ENCODE measurements at regions not wholly inside any gene's neighbourhood (a gene's known extent, or its start where the extent isn't known, plus 50 kb on each side); places are given as distances from the start of the nearest gene placed in this dataset.
"Not testable (repeated sequence)": the region's sequence is repeated elsewhere in the genome, so short reads cannot be mapped to it uniquely, and the experiment has no call there.

GRCh38 chr6:94184666-94185464 lies 765.5 kb upstream of the EPHA7 start:
- no peaks in the 10 kb centered on the region for H3K36me3 ChIP-seq (ENCODE audit: control insufficient read depth, insufficient read depth, low read length)
- peaks cover 2% of the 10 kb centered on the region for H3K9me3 ChIP-seq (ENCODE audit: control insufficient read depth, insufficient read depth, low read length)
- H3K4me3 ChIP-seq (ENCODE audit: low read depth, low read length): no peak overlapping the region
- no peak overlapping the region for H3K27ac ChIP-seq (ENCODE audit: low read depth, low read length)
- no peaks in the 10 kb centered on the region for H3K27me3 ChIP-seq (ENCODE audit: control insufficient read depth, insufficient read depth, low read length)
- H3K4me1 ChIP-seq (ENCODE audit: control insufficient read depth, insufficient read depth, low read length): no peaks in the 10 kb centered on the region
- 100% methylated on average over 2 of the region's 2 CpGs for WGBS (ENCODE audit: insufficient coverage)
- no peak for DNase-seq (ENCODE audit: low read depth in 4 of 6, low spot score in 6 of 6)

- no peak overlapping the region for H3K27ac ChIP-seq (ENCODE audit: low read depth, low read length)
- no peaks in the 10 kb centered on the region for H3K27me3 ChIP-seq (ENCODE audit: control insufficient read depth, insufficient read depth, low read length)
- H3K36me3 ChIP-seq (ENCODE audit: control insufficient read depth, insufficient read depth, low read length): no peaks in the 10 kb centered on the region
- H3K4me3 ChIP-seq (ENCODE audit: low read depth, low read length): no peak overlapping the region
- 20% methylated on average over 1 of the region's 2 CpGs for WGBS (ENCODE audit: insufficient coverage)
- DNase-seq (ENCODE audit: low read depth in 4 of 6, low spot score in 6 of 6): no peak
- no peaks in the 10 kb centered on the region for H3K9me3 ChIP-seq (ENCODE audit: control insufficient read depth, insufficient read depth, low read length)
- H3K4me1 ChIP-seq (ENCODE audit: control insufficient read depth, insufficient read depth, low read length): no peaks in the 10 kb centered on the region
Observed at GRCh38 chr6:94177429-94177828, 758.1 kb upstream of the EPHA7 start.

GRCh38 chr6:94175465-94175864 lies 756.1 kb upstream of the EPHA7 start:
- peak in 1 of 6 donors; percentile 31 for DNase-seq (ENCODE audit: low read depth in 4 of 6, low spot score in 6 of 6)
- WGBS (ENCODE audit: insufficient coverage): no CpG with 5 or more reads among the region's 2 CpGs
- Histone ChIP-seq H3K27ac (ENCODE audit: low read depth, low read length) (no peak overlapping the region), H3K4me1 (ENCODE audit: control insufficient read depth, insufficient read depth, low read length) (no peaks in the 10 kb centered on the region), H3K36me3 (ENCODE audit: control insufficient read depth, insufficient read depth, low read length) (no peaks in the 10 kb centered on the region), H3K9me3 (ENCODE audit: control insufficient read depth, insufficient read depth, low read length) (no peaks in the 10 kb centered on the region), H3K4me3 (ENCODE audit: low read depth, low read length) (no peak overlapping the region), H3K27me3 (ENCODE audit: control insufficient read depth, insufficient read depth, low read length) (no peaks in the 10 kb centered on the region)

DNA sequence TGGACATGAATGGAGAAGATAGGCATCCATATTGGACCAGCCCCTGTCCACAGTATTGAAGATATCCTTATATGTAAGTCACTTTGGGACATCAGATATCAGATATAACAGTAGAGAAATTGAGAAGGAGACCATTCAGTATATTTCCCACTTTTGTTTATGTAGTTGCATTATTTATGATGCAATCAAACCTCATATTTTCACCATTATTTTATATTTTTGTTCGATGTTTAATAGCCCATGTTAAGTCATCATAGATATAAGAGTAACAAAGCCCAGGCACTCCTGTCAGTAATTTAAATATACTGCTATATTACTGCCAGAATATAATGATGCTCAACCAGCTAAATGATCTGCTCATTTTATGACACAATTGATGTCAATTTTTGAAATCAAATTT lies 744.5 kb upstream of the EPHA7 start:
- no peak for DNase-seq (ENCODE audit: low read depth in 4 of 6, low spot score in 6 of 6)
- Histone ChIP-seq H3K27ac (ENCODE audit: low read depth, low read length) (no peak overlapping the region), H3K36me3 (ENCODE audit: control insufficient read depth, insufficient read depth, low read length) (no peaks in the 10 kb centered on the region), H3K9me3 (ENCODE audit: control insufficient read depth, insufficient read depth, low read length) (peaks cover 1% of the 10 kb centered on the region), H3K4me3 (ENCODE audit: low read depth, low read length) (no peak overlapping the region), H3K27me3 (ENCODE audit: control insufficient read depth, insufficient read depth, low read length) (no peaks in the 10 kb centered on the region), H3K4me1 (ENCODE audit: control insufficient read depth, insufficient read depth, low read length) (no peaks in the 10 kb centered on the region)
- WGBS (ENCODE audit: insufficient coverage): no CpG with 5 or more reads among the region's 1 CpG

- no peaks in the 10 kb centered on the region for H3K27me3 ChIP-seq (ENCODE audit: control insufficient read depth, insufficient read depth, low read length)
- no peak overlapping the region for H3K4me3 ChIP-seq (ENCODE audit: low read depth, low read length)
- no CpG with 5 or more reads among the region's 2 CpGs for WGBS (ENCODE audit: insufficient coverage)
- no peaks in the 10 kb centered on the region for H3K4me1 ChIP-seq (ENCODE audit: control insufficient read depth, insufficient read depth, low read length)
- no peaks in the 10 kb centered on the region for H3K36me3 ChIP-seq (ENCODE audit: control insufficient read depth, insufficient read depth, low read length)
- H3K27ac ChIP-seq (ENCODE audit: low read depth, low read length): no peak overlapping the region
- no peaks in the 10 kb centered on the region for H3K9me3 ChIP-seq (ENCODE audit: control insufficient read depth, insufficient read depth, low read length)
- peak in 1 of 6 donors; percentile 90 for DNase-seq (ENCODE audit: low read depth in 4 of 6, low spot score in 6 of 6)
Observed at GRCh38 chr6:94150886-94151285, 731.5 kb upstream of the EPHA7 start.

DNA sequence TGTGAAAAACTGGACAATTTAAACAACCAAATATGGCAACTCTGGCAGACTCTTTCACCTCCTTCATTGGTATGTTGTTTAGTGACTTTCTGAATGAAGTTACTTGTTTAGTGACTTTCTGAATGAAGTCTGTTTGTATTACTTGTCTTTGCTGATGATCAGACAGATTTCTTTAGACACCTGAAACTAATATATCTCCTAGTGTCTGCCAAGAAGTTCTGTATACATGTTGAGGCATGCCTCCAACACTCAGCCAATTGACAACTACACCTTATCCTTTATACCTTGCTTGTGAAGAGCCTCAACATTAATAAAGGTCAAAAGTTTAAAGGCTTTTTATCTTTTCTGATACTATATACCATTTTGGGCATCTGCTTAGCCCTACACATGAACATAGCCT lies 725.4 kb upstream of the EPHA7 start:
- no peaks in the 10 kb centered on the region for H3K36me3 ChIP-seq (ENCODE audit: control insufficient read depth, insufficient read depth, low read length)
- no peaks in the 10 kb centered on the region for H3K9me3 ChIP-seq (ENCODE audit: control insufficient read depth, insufficient read depth, low read length)
- no peak for DNase-seq (ENCODE audit: low read depth in 4 of 6, low spot score in 6 of 6)
- H3K27ac ChIP-seq (ENCODE audit: low read depth, low read length): no peak overlapping the region
- H3K4me1 ChIP-seq (ENCODE audit: control insufficient read depth, insufficient read depth, low read length): no peaks in the 10 kb centered on the region
- no peaks in the 10 kb centered on the region for H3K27me3 ChIP-seq (ENCODE audit: control insufficient read depth, insufficient read depth, low read length)
- H3K4me3 ChIP-seq (ENCODE audit: low read depth, low read length): no peak overlapping the region

DNA sequence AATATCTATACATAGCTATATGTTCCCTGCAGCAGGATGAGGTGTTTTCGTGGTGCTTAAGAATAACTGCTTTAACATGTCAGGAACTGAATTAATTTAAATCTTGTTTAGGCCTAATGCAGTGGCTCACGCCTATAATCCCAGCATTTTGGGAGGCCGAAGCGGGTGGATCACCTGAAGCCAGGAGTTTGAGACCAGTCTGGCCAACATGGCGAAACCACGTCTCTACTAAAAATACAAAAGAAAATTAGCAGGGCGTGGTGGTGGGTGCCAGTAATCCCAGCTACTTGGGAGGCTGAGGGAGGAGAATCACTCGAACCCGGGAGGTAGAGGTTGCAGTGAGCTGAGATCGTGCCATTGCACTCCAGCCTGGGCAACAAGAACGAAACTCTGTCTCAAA lies 717.8 kb upstream of the EPHA7 start:
- H3K27me3 ChIP-seq (ENCODE audit: control insufficient read depth, insufficient read depth, low read length); H3K27ac ChIP-seq (ENCODE audit: low read depth, low read length); H3K9me3 ChIP-seq (ENCODE audit: control insufficient read depth, insufficient read depth, low read length); H3K4me1 ChIP-seq (ENCODE audit: control insufficient read depth, insufficient read depth, low read length); H3K4me3 ChIP-seq (ENCODE audit: low read depth, low read length); H3K36me3 ChIP-seq (ENCODE audit: control insufficient read depth, insufficient read depth, low read length); DNase-seq (ENCODE audit: low read depth in 4 of 6, low spot score in 6 of 6): not testable (repeated sequence)
- 100% methylated on average over 4 of the region's 11 CpGs for WGBS (ENCODE audit: insufficient coverage)

DNA sequence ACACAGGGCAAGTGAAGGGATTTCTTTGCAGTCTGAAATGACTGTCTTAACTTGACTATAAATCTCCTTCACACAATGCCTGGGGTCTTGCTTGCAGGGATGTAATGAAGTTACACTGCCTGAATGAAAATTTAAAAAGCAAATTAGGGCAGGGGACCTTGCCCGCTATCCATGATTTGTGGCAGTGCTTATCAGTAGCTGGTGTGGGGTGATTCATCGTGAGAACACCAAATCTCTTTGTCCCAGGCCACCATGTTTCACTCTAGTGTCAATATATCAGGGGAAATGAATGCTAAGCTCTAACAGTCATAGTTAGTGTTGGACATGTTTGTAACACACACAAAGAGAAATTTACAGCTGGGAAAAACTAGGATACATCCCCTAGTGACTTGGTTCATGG lies 713.7 kb upstream of the EPHA7 start:
- peak in 3 of 6 donors; percentile 5 to 46 (median 6) for DNase-seq (ENCODE audit: low read depth in 4 of 6, low spot score in 6 of 6)
- Histone ChIP-seq H3K4me1 (ENCODE audit: control insufficient read depth, insufficient read depth, low read length) (peaks cover 4% of the 10 kb centered on the region), H3K27me3 (ENCODE audit: control insufficient read depth, insufficient read depth, low read length) (no peaks in the 10 kb centered on the region), H3K9me3 (ENCODE audit: control insufficient read depth, insufficient read depth, low read length) (no peaks in the 10 kb centered on the region), H3K4me3 (ENCODE audit: low read depth, low read length) (no peak overlapping the region), H3K27ac (ENCODE audit: low read depth, low read length) (no peak overlapping the region), H3K36me3 (ENCODE audit: control insufficient read depth, insufficient read depth, low read length) (no peaks in the 10 kb centered on the region)
- 20% methylated on average over 1 of the region's 2 CpGs for WGBS (ENCODE audit: insufficient coverage)

DNA sequence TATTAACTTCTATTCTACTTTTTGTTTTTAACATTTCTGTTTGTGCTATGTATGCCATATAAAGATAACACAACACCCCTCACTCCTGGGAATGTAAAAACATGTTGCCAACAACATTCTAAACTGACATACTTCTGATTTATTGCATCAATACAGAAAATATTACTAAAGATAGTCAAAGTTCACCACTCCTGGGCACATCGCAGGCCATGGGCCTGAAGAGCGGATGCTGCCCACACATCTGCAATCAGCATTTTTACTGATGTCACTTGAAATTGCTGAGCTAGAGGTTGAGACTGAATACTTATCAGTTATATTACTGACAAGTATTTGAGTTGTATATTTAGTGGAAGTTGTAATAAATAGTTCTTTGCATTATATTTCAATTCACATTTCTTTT lies 711.9 kb upstream of the EPHA7 start:
- Histone ChIP-seq H3K4me3 (ENCODE audit: low read depth, low read length) (no peak overlapping the region), H3K9me3 (ENCODE audit: control insufficient read depth, insufficient read depth, low read length) (no peaks in the 10 kb centered on the region), H3K36me3 (ENCODE audit: control insufficient read depth, insufficient read depth, low read length) (no peaks in the 10 kb centered on the region), H3K27ac (ENCODE audit: low read depth, low read length) (no peak overlapping the region), H3K4me1 (ENCODE audit: control insufficient read depth, insufficient read depth, low read length) (peaks cover 4% of the 10 kb centered on the region), H3K27me3 (ENCODE audit: control insufficient read depth, insufficient read depth, low read length) (no peaks in the 10 kb centered on the region)
- WGBS (ENCODE audit: insufficient coverage): no CpG with 5 or more reads among the region's 2 CpGs
- DNase-seq (ENCODE audit: low read depth in 4 of 6, low spot score in 6 of 6): peak in 1 of 6 donors; percentile 4

GRCh38 chr6:94130478-94130877 lies 711.1 kb upstream of the EPHA7 start:
- Histone ChIP-seq H3K4me1 (ENCODE audit: control insufficient read depth, insufficient read depth, low read length) (peaks cover 4% of the 10 kb centered on the region), H3K9me3 (ENCODE audit: control insufficient read depth, insufficient read depth, low read length) (no peaks in the 10 kb centered on the region), H3K27ac (ENCODE audit: low read depth, low read length) (no peak overlapping the region), H3K27me3 (ENCODE audit: control insufficient read depth, insufficient read depth, low read length) (no peaks in the 10 kb centered on the region), H3K36me3 (ENCODE audit: control insufficient read depth, insufficient read depth, low read length) (no peaks in the 10 kb centered on the region), H3K4me3 (ENCODE audit: low read depth, low read length) (no peak overlapping the region)
- WGBS (ENCODE audit: insufficient coverage): no CpG with 5 or more reads among the region's 1 CpG
- peak in 5 of 6 donors; percentile 35 to 95 (median 46) for DNase-seq (ENCODE audit: low read depth in 4 of 6, low spot score in 6 of 6)
